ENCODE measurements at regions not wholly inside any gene's neighbourhood (a gene's known extent, or its start where the extent isn't known, plus 50 kb on each side); places are given as distances from the start of the nearest gene placed in this dataset.
"Not testable (repeated sequence)": the region's sequence is repeated elsewhere in the genome, so short reads cannot be mapped to it uniquely, and the experiment has no call there.

DNA sequence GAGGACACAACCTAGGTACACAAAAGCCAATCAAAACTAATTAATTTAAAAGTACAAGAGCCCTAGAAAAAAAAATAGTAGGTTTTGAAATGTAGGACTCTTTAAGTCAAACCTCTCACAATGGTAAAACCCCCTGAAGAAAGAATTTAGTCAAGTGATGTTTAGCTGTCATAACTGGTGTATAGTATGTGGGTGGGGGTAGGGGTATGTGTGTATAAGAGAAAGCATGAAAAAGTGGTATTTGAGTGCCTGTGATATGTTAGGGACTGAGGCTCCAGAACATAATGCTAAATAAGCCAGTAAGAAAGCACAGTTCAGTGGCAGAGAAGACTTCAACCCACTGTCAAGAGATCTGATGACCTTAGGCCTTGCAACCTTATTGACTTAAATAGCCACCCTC, 507.9 kb downstream of the TTLL7 start:
- no peak for ATAC-seq
- Histone ChIP-seq H3K4me3 (no peak overlapping the region), H3K27me3 (no peaks in the 10 kb centered on the region), H3K36me3 (no peaks in the 10 kb centered on the region), H3K9me3 (no peaks in the 10 kb centered on the region), H3K27ac (no peak overlapping the region), H3K4me1 (no peaks in the 10 kb centered on the region)
- TF ChIP-seq, protein P1, sequence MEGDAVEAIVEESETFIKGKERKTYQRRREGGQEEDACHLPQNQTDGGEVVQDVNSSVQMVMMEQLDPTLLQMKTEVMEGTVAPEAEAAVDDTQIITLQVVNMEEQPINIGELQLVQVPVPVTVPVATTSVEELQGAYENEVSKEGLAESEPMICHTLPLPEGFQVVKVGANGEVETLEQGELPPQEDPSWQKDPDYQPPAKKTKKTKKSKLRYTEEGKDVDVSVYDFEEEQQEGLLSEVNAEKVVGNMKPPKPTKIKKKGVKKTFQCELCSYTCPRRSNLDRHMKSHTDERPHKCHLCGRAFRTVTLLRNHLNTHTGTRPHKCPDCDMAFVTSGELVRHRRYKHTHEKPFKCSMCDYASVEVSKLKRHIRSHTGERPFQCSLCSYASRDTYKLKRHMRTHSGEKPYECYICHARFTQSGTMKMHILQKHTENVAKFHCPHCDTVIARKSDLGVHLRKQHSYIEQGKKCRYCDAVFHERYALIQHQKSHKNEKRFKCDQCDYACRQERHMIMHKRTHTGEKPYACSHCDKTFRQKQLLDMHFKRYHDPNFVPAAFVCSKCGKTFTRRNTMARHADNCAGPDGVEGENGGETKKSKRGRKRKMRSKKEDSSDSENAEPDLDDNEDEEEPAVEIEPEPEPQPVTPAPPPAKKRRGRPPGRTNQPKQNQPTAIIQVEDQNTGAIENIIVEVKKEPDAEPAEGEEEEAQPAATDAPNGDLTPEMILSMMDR (IDR thresholded peaks at IDR 0.05), result no peak
- intact Hi-C loops (cut with DNase I), result no loop called here
- no peak for DNase-seq

DNA sequence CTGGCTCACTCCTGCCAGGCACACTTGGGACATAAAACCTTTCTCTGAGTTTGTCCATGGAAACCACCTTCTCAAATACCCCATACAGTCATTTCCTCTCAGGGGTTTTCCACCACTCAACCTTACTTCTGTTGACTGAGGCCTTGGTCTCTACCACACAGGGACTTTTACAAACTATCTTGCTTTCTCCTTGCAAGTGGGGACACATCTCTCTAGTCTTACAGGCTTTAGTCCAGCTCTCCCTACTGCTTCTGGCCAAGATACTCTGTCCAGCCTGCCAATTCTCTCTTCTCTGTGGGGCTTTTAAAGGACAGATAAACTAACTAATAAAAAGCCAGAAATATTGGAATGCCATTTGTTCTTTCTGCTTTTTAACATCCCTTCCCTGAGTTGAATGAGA, 510.8 kb downstream of the TTLL7 start:
- not testable (repeated sequence) for H3K4me3 ChIP-seq, ATAC-seq

DNA sequence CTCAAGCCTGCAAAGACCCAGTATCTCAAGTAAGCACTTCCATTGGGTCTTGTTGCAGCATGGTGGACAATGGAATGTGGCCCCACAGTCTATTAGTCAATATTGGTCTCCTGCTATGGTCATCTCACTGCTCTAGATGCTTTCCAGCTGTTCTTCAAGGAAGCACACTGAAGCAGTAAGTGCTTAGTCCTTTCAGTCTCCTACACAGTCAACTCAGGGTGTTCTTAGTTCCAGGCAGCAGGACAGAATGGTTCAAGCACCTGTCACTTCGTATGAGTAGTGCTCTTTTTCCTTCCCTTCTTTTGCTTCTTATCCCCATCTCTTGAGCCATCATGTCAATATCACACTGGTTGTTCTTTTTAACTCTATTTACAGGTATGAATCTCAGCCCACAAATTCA, 511.5 kb downstream of the TTLL7 start:
- ATAC-seq; DNase-seq; H3K4me1 ChIP-seq; H3K4me3 ChIP-seq; H3K27me3 ChIP-seq; intact Hi-C loops (cut with DNase I); H3K36me3 ChIP-seq; H3K27ac ChIP-seq; H3K9me3 ChIP-seq: not testable (repeated sequence)

More for the DNA sequence above, 510.8 kb downstream of the TTLL7 start:
- H3K27ac ChIP-seq; H3K9me3 ChIP-seq; H3K36me3 ChIP-seq; H3K4me1 ChIP-seq; DNase-seq; H3K27me3 ChIP-seq; intact Hi-C loops (cut with DNase I): not testable (repeated sequence)

DNA sequence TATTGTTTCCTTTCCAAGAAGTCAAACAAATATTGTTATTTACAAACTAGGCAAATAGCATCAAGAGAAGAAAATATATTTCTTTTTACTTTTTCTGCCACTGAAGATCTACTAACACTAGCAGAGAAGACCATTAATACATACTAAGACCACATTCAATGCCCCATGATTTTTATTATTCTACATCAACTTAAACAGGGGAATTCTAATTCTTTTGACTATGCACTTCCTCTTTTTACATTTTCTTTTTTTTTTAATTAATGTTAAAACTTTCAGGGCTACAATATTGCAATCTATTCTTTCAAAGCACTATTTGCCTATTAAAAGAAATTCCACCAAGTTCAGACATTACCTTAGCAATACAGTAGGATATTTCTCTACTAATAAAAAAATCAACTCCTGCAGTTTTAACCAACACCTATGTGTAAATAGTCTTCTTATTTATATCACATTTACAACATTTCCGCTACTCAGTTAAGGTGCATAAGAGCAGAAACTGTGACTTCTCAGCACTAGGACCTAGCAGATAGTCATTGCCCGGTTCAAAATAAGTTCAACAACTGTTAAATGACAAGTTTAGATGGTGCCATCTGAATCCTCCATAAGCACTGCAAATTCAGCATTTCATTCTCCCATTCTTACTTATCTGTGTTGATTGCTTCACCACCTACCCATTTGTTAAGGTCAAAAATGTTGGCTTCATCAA, 513.5 kb downstream of the TTLL7 start:
- H3K27me3 ChIP-seq; intact Hi-C loops (cut with DNase I); H3K9me3 ChIP-seq; H3K4me1 ChIP-seq; DNase-seq; H3K27ac ChIP-seq; H3K4me3 ChIP-seq; ATAC-seq; H3K36me3 ChIP-seq: not testable (repeated sequence)

DNA sequence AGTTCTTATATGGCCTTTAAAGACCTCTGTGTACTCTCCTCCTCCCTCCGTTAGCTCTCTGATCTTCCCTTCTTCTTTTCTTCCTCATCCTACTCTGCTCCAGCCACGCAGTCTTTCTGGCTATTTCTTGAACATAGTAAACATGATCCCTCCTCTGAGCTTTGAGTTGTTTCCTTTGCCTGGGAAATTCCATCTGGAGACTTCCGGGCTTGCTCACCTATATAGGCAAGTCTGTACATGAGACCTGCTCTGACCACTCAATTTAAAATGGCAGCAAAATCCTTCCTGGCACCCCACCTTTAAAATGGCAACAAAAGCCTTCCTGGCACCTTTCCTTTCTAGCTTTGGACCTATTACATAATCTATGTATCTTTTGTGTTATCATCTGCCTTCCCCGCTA, 517.6 kb downstream of the TTLL7 start:
- H3K4me1 ChIP-seq; DNase-seq; H3K27me3 ChIP-seq; ATAC-seq; H3K9me3 ChIP-seq; H3K4me3 ChIP-seq; intact Hi-C loops (cut with DNase I); H3K36me3 ChIP-seq; H3K27ac ChIP-seq: not testable (repeated sequence)

DNA sequence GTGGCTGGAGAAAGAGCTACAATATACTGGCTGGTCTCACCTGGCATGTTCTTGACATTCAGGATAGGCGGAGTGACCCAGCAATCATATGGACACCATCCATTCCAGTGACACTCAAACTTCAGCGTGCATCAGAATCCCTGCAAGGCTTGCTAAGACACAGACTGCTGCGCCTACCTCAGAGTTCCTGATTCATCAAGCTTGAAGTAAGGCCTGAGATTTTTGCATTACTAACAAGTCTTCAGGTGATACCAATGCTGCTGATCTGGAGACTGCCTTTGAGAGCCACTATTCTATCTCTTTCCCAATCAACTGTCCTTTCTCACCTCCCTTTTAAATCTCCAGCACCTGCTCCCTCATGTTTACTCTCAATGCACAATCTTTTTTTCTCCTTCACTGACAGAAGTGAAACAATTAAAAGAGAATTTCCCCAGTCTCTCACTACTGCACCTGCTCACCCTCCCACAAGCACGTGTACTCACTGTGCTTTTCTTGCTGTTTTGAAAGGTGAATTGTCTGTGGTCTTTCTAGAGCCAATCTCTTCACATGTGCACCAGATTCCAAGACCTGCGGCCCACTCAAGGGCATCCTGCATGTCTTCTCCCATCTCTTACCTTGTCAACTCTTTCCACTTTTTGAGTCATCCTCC, 519.2 kb downstream of the TTLL7 start:
- H3K4me1 ChIP-seq; DNase-seq; H3K4me3 ChIP-seq; H3K27ac ChIP-seq; H3K27me3 ChIP-seq; H3K9me3 ChIP-seq; ATAC-seq; intact Hi-C loops (cut with DNase I); H3K36me3 ChIP-seq: not testable (repeated sequence)

DNA sequence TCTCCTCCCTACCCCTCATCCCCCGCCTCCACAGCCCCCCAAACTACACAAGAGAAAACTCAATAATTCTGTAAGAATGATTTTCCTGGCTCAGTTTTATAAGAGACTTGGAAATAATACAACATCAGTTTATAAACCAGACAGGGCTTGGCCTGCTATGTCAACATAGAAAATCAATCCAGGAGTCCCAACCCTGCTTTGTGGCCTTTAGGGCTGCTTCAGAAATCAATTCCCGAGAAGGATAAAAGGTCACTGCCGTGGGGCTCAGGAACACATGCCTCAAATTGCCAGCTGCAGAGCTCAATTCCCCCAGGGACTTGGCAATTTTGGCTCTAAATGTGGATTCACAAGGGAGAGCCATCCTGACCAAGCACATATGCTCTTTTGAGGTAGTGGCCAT, 520.8 kb downstream of the TTLL7 start:
- H3K36me3 ChIP-seq; intact Hi-C loops (cut with DNase I); H3K4me3 ChIP-seq; H3K27ac ChIP-seq; H3K4me1 ChIP-seq; H3K9me3 ChIP-seq; ATAC-seq; DNase-seq; H3K27me3 ChIP-seq: not testable (repeated sequence)

DNA sequence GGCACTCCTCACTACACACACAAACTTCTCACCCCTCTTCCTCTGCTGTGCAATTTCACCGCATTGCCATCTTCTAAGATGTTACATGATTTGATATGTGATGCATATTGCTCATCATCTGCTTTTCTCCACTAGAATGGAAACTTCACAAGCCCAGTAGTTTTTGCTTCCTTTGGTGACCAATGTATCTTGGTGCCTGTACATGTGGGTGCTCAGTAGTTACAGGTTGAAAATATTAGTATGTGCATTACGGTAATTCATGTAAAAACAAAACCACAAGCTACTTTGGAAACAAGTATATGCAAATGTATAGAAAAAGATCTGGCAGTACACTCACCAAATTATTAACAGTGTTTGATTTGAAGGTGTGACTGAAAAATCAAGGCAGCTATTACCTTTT, 522.4 kb downstream of the TTLL7 start:
- ATAC-seq; H3K27me3 ChIP-seq; H3K27ac ChIP-seq; H3K4me3 ChIP-seq; H3K9me3 ChIP-seq; intact Hi-C loops (cut with DNase I); H3K36me3 ChIP-seq; H3K4me1 ChIP-seq; DNase-seq: not testable (repeated sequence)

DNA sequence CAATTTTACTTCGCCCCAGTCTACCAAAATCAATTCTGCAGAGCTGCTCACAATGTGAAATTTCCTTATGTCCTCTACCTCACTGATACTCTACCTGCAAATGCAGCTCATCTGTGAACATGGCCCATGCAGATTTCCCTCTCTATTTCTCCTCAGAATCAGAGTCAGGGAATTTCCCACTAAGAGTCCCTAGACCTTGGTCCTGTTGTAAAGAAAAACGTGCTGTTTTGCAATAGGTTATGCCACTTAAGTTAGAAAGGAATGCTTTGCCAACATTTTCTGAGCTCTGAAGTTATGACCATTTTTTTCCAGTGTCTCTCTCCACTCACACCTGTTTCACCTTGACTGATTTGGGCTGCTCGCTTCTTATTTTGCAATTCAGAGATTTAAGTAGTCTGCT, 524.0 kb downstream of the TTLL7 start:
- H3K36me3 ChIP-seq; H3K4me1 ChIP-seq; H3K27me3 ChIP-seq; H3K9me3 ChIP-seq; H3K27ac ChIP-seq; intact Hi-C loops (cut with DNase I); H3K4me3 ChIP-seq: not testable (repeated sequence)
- peak in 1 of 4 donors; percentile 24 for DNase-seq
- peak; percentile 72 for ATAC-seq

DNA sequence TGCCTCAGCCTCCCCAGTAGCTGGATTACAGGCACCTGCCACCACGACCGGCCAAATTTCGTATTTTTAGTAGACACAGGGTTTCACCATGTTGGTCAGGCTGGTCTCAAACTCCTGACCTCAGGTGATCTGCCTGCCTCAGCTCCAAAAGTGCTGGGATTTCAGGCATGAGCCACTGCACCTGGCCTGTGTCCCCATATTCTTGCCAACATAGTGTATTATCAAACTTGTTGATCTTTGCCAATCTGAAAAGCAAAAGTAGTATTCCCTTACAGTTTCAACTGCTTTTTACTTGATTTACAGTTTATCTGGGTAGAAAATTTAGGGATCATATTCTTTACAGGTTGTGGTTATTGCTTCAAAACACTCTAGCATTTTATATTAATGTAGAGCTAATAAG, 524.9 kb downstream of the TTLL7 start:
- H3K27ac ChIP-seq; ATAC-seq; H3K4me3 ChIP-seq; H3K4me1 ChIP-seq; H3K9me3 ChIP-seq; H3K36me3 ChIP-seq; intact Hi-C loops (cut with DNase I); DNase-seq; H3K27me3 ChIP-seq: not testable (repeated sequence)

DNA sequence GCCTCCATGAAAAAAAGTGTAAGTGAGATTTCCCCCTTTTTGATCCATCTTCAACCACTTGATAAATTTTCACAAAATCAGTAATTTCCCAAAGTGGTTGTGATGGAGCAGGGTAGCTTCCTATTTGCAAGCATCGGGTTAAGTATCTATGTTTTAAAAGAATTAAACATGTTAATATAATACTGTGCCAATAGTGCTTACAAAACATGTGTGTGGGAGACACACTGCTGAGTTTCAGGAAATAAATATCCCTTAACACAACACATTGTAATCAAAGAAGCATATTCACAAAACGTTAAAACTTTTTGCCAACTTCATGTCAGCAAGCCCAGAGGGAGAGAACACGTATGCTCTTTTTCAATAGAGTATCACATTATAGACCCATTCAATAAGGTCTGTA, 526.9 kb downstream of the TTLL7 start:
- H3K36me3 ChIP-seq; H3K27ac ChIP-seq; intact Hi-C loops (cut with DNase I); H3K4me3 ChIP-seq; H3K4me1 ChIP-seq; H3K27me3 ChIP-seq; ATAC-seq; H3K9me3 ChIP-seq: not testable (repeated sequence)
- peak in 1 of 4 donors; percentile 10 for DNase-seq

DNA sequence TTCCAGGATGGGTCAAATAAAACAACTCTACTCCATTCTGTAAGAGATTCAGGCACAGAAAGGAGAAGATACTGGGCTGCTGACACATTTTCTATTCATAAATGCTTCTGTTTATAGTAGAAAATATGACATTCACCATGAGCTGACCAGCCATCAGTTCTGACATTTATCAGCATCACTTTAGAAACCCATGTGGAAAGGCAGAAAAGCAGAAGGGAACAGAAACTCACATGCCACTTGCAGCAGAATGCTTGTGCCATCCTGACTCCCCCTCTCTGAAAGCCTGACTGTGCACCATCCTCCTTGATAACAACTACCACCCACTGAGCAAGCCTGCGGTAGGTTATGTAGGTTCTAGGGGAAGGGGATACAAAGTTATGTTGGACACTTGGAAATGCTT, 527.7 kb downstream of the TTLL7 start:
- ATAC-seq; H3K27ac ChIP-seq; H3K4me3 ChIP-seq; H3K27me3 ChIP-seq; DNase-seq; H3K36me3 ChIP-seq; intact Hi-C loops (cut with DNase I); H3K9me3 ChIP-seq; H3K4me1 ChIP-seq: not testable (repeated sequence)

DNA sequence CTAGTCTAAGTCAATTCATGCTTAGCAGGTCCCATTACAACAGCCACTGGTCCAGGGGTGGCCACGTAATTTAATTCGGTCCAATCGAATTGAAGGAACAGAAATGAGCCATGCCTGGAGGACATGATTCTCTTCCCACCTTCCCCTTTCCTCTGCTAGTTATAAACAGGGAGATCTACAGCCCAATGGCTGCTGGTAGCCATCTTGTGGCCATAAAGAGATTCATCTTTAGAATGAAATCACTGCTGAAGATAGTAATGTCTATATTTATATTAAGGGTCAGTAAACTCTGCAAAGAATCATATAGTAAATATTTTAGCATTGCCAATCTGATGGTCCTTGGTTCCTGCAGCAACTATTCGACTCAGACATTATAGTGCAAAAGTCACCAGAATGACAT, 530.6 kb downstream of the TTLL7 start:
- ATAC-seq; H3K4me1 ChIP-seq; H3K36me3 ChIP-seq; H3K27me3 ChIP-seq; H3K9me3 ChIP-seq; H3K27ac ChIP-seq; intact Hi-C loops (cut with DNase I); DNase-seq; H3K4me3 ChIP-seq: not testable (repeated sequence)

Data from left lung (tissue), 4 donors.